ENCODE measurements at regions not wholly inside any gene's neighbourhood (a gene's known extent, or its start where the extent isn't known, plus 50 kb on each side); places are given as distances from the start of the nearest gene placed in this dataset.

DNA sequence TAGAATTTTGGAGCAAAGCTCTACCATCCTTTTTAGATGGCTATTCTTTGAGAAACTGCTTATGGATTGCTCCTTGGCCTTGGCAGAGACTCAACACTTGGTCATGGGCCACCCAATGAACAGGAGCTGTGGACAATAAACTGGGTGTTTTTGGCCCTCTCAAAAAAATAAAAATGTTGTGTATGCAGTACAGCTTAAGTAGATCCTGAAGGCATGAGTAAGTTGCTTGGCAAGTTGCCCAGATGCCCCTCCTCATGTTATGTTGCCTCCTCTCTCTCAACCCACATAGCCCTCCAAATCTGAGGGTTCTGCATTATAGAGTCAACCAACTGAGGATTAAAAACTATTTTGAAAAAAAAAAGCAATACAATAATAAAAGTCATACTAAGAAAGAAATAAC is 124.9 kb downstream of the ATP23 start:
- intact Hi-C loops (cut with DNase I): no loop called here
- ATAC-seq (ENCODE audit: poor library complexity): no peak
- no peak for DNase-seq

GRCh38 chr12:58067610-58068387 is 126.4 kb downstream of the ATP23 start:
- intact Hi-C loops (cut with DNase I): no loop called here
- no peak for DNase-seq
- ATAC-seq (ENCODE audit: poor library complexity): no peak

DNA sequence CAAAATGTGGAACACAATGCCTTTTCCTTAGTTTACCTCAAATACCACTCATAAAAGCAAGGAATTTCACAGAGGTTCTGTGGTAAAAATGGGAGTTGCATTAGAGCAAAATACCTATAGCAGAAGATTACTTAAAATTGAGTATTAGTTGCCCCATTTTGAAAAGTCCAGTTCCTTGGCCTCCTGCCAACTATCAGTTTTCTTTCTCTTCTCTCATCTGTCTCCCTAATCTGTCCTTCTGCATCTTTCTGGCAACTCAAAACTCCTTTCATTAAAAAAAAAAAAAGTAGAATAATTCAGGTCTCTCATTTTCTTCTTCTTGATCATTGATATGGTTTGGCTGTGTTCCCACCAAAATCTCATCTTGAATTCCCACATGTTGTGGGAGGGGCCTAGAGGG is 127.3 kb downstream of the ATP23 start:
- ATAC-seq (ENCODE audit: poor library complexity): no peak
- intact Hi-C loops (cut with DNase I): no loop called here
- no peak for DNase-seq

DNA sequence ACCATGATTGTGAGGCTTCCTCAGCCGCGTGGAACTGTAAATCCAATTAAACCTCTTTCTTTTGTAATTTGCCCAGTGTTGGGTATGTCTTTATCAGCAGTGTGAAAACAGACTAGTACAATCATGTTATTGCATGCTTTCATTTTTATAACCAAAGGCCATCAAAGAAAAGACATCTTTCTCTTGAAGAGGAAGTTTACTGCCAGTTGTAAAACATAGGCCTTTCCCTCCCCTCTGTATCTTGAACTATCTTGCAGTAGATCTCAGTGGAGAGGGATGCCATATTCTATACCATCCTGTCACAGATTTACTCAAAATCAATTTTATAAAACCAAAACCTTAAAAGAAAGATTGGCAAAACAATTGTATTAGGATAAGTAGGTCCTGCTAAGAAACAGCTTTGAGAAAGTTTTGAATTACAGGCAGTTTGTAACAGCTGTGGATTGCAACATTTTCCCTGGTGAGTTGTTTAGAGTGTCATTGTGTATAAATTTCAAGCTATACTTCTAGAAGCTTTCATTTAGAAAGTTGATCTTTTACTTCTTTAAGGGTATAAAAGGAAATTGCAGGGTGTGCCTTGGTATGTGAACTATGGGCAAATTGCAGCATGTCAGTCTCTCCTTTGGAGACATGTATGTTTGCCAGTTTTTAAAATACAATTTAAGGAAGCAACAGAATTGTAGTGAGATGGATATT is 128.0 kb downstream of the ATP23 start:
- no peak for DNase-seq
- no peak for ATAC-seq (ENCODE audit: poor library complexity)
- intact Hi-C loops (cut with DNase I): no loop called here

DNA sequence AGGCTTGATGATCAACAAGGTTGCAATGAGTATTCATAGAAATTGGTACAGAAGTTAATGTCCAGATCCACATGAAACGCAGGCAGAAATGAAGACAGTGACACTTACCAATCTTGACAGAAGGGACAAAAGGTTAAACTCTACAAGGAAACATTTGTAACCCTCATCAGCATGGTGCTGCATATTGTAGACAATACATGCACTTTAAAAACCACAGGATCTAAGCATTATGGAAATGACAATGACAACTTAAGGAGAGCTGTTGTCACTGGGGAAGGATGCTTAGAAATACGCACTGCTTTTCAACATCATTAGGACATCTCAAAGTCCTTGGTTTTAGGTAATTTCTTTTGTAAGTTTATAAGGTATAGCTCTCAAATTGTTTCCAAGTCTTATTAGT is 130.6 kb downstream of the ATP23 start:
- DNase-seq: no peak
- no peak for ATAC-seq (ENCODE audit: poor library complexity)
- intact Hi-C loops (cut with DNase I): no loop called here

DNA sequence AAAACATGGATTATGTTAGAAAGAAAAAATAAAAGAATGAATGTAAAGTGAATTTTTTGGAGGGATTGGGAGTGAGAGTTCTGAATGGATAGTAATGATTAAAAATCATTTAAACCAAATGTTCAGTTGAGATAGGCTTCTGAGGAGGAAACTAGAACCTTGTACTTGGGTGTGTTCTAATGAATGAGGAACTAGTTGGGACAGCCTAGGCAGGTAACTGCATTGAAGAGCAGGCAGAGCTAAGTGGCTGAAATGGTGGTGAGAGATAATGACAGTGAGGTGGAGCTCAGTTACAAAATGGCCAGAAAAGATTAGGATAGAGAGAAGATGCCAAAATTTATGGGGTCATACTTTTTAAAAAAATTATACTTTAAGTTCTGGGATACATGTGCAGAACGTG is 132.9 kb downstream of the ATP23 start:
- intact Hi-C loops (cut with DNase I): no loop called here
- DNase-seq (no peak), ATAC-seq (ENCODE audit: poor library complexity) (no peak)

- ATAC-seq (ENCODE audit: poor library complexity) (no peak), DNase-seq (no peak)
- intact Hi-C loops (cut with DNase I): no loop called here
These were observed 138.4 kb downstream of the ATP23 start for GRCh38 chr12:58079806-58080205.

DNA sequence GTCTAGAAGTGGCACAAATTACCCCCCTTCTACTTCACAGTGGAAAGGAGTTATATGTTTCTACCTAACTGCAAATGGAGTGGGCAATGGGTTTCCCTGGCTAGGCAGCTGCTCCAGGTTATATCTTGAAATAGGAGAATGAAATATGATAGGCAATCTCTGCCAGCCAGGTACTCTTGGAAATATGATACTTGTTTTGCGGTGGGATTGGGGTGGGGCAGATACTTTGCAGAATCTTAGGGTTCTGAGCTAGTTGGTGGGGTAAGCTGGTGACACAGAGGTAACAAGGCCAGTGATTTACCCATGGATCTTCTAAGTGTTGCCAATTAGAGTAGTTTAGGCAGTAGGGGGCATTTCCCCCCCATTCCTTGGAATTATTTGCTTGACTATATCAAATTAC is 140.1 kb downstream of the ATP23 start:
- intact Hi-C loops (cut with DNase I): no loop called here
- DNase-seq (no peak), ATAC-seq (ENCODE audit: poor library complexity) (no peak)

DNA sequence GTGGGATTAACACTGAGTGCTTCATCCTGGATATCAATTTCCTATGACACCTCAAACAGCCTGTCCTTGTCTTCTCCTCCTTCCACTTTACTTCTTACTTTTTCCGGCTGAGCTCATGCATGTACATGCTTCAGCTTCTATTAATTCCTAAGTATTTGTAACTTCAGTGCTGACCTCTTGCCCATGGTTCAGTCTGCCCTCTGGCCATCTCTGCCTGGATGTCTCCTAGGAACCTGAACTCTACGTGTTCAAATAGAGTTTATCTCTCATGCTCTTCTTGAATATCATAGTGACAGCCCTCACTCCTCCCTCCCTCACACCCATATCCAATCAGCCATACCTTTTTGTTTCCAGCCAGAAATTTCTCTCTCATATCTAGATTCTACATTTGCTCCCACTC is 141.6 kb downstream of the ATP23 start:
- intact Hi-C loops (cut with DNase I): no loop called here
- DNase-seq: no peak
- ATAC-seq (ENCODE audit: poor library complexity): no peak

DNA sequence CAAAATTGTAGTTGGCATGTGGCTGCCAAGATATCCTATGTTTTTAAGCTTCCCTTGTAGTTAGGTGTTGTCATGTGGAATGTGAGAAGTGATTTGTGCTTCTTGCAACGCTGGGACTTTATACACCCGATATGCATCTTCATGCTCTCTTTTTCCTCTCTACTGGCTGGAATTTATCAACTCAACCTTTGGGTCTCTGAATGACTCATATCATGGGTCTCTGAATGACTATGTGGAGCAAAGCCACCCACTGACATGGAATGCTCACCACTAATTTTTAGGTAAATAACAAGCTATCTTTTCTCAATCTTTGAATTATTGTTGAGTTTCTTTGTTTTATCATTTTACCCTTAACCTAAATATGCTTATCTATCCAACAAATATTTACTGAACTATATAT is 144.6 kb downstream of the ATP23 start:
- DNase-seq (no peak), ATAC-seq (ENCODE audit: poor library complexity) (peak; percentile 36)
- intact Hi-C loops (cut with DNase I): no loop called here

GRCh38 chr12:58086930-58087329 is 145.6 kb downstream of the ATP23 start:
- DNase-seq (no peak), ATAC-seq (ENCODE audit: poor library complexity) (peak; percentile 76)
- intact Hi-C loops (cut with DNase I): no loop called here

DNA sequence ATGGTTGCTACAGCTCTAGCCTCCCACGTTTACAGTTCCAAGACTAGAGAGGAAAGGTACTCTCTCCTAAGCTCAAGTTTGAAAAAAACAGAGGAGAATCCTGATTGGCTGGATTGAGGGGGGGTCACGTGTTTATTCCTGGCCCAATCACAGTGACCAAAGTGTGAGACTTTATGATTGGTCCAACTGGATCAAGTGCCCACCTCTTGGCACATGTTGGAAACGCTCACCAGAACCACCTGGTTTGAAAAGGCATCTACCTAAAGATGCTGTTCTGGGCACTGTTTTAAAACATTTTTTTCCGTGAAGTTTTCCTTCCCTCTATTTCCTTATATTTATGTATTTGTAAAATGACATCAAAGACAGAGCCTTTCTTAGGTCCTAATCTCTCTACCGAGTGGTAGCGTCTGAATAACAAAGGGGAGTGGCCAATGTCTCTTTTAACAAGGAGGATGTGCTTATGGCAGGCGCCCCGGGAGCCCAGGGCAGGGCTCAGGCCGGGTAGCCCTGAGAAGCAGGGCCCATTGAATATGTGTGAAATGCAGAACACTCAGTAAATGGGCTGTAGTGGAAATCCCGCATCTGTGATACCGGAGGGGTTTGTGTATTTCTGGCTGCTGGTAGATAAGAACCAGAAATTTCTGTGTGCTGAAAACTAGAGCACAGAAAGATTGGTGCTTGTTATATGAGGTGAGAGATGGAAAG is 146.2 kb downstream of the ATP23 start:
- intact Hi-C loops (cut with DNase I): no loop called here
- DNase-seq: no peak

DNA sequence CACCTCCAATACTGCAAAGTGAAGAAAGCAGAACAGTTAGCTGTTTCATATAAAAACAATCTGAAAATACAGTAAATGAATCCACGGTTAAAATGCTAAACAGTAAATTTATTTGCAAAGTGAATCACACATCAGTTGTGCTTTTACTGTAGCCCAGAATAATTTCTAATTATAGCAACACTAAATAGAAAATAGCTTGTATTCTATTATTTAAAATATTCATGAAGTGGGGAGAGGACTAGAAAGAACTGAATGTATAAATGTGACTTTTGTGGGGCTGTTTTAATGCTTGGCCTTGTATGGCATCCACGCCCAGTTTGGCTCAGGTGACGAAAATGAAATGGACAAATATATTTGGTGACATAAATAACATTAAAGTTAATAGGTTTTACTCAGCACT is 148.2 kb downstream of the ATP23 start:
- DNase-seq (no peak), ATAC-seq (ENCODE audit: poor library complexity) (no peak)
- intact Hi-C loops (cut with DNase I): no loop called here

More for the DNA sequence above, 146.2 kb downstream of the ATP23 start:
- peak; percentile 26 for ATAC-seq (ENCODE audit: poor library complexity)

- no peak for DNase-seq
- intact Hi-C loops (cut with DNase I): no loop called here
- ATAC-seq (ENCODE audit: poor library complexity): no peak
These were observed 149.3 kb downstream of the ATP23 start for GRCh38 chr12:58090685-58091084.

DNA sequence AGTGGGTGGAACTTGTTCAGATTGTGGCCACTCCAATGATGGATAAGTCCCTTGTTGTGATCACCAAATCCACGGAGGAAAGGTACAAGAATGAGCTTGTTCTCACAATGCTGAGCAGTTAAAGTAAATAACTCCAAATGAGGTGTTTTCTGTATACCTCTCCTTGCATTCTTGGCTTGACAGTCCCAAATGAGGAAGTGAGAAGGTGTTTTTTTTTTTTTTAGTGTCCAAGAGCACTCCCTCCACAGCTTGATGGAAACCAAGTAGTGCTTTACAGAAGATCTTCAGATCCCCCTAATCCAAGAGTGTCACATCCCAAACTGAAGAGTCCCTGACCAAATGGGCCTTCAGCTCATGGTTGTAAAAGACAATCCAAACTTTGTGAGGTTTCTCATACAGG is 153.6 kb downstream of the ATP23 start:
- DNase-seq (no peak), ATAC-seq (ENCODE audit: poor library complexity) (no peak)

DNA sequence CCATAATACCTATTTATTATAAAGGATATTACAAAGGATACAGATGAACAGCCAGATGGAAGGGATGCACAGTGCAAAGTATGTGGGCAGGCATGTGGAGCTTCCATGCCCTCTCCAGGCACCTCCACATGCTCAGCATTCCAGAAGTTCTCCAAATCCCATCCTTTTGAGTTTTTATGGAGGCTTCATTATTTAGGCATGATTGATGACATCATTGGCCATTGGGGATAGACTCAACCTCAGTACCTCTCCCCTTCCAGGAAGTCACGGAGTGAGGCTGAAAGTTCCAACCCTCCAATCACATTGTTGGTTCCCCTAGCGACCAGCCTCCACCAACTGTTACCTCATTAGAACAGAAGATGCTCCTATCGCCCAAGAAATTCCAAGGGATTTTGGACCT is 156.4 kb downstream of the ATP23 start:
- intact Hi-C loops (cut with DNase I): no loop called here
- no peak for ATAC-seq (ENCODE audit: poor library complexity)
- no peak for DNase-seq

More for the DNA sequence above, 153.6 kb downstream of the ATP23 start:
- intact Hi-C loops (cut with DNase I): no loop called here

DNA sequence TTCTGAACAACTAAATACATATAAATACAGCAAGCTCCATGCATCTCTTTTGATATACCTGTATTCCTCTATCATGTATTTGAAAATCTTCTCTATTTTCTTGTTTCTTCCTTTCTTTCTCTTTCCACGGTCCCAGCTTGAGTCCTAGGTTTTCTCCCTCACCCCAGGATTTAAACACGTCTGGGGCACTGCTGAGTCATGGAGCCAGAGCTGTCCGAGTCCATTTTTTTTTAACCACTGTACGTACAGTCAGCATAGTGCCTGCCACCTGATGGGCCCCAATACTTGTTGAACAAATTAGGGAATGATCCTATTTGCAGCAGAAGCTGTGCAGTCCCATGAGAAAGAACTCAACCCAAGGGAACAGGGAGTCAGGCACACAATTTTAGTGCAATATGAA is 158.1 kb downstream of the ATP23 start:
- intact Hi-C loops (cut with DNase I): no loop called here
- ATAC-seq (ENCODE audit: poor library complexity) (no peak), DNase-seq (no peak)

GRCh38 chr12:58104351-58104755 is 163.0 kb downstream of the ATP23 start:
- DNase-seq (no peak), ATAC-seq (ENCODE audit: poor library complexity) (peak; percentile 83)
- intact Hi-C loops (cut with DNase I): no loop called here

GRCh38 chr12:58105225-58106119 is 164.1 kb downstream of the ATP23 start:
- ATAC-seq (ENCODE audit: poor library complexity) (peak; percentile 69), DNase-seq (no peak)
- intact Hi-C loops (cut with DNase I): no loop called here

All from Right ventricle myocardium superior (tissue), 1 donor.